ENCODE measurements at regions not wholly inside any gene's neighbourhood (a gene's known extent, or its start where the extent isn't known, plus 50 kb on each side); places are given as distances from the start of the nearest gene placed in this dataset.

GRCh38 chr7:156305351-156305750, 335.2 kb upstream of the RNF32 start:
- Histone ChIP-seq H3K27me3 (ENCODE audit: insufficient read depth, low read depth, low read length) (no peaks in the 10 kb centered on the region), H3F3A (ENCODE audit: insufficient read depth, low read length, poor library complexity, severe bottlenecking) (no peaks in the 10 kb centered on the region), H3K36me3 (ENCODE audit: insufficient read depth, low read length) (no peaks in the 10 kb centered on the region), H2AFZ (ENCODE audit: low read depth, low read length) (no peak overlapping the region), H3K9me3 (ENCODE audit: low read length) (no peaks in the 10 kb centered on the region), H3K27ac (ENCODE audit: low read length) (no peak overlapping the region), H3K4me2 (ENCODE audit: low read length) (no peak overlapping the region), H3K9me2 (ENCODE audit: insufficient read depth, low read length) (no peaks in the 10 kb centered on the region), H4K20me1 (ENCODE audit: insufficient read depth) (no peaks in the 10 kb centered on the region), H3K79me2 (replicated peaks; ENCODE audit: insufficient read depth, low read length) (no peaks in the 10 kb centered on the region), H3K4me3 (ENCODE audit: low read length) (no peak overlapping the region), H3K9ac (ENCODE audit: low read length) (no peak overlapping the region)
- no peak for TF ChIP-seq EP300 (conservative IDR thresholded peaks at IDR 0.05; ENCODE audit: poor library complexity, severe bottlenecking)

GRCh38 chr7:156282816-156283215, 357.8 kb upstream of the RNF32 start:
- Histone ChIP-seq H2AFZ (ENCODE audit: low read depth, low read length) (no peak overlapping the region), H3K79me2 (replicated peaks; ENCODE audit: insufficient read depth, low read length) (no peaks in the 10 kb centered on the region), H3K9ac (ENCODE audit: low read length) (no peak overlapping the region), H3F3A (ENCODE audit: insufficient read depth, low read length, poor library complexity, severe bottlenecking) (no peaks in the 10 kb centered on the region), H3K27me3 (ENCODE audit: insufficient read depth, low read depth, low read length) (no peaks in the 10 kb centered on the region), H3K4me3 (ENCODE audit: low read length) (no peak overlapping the region), H4K20me1 (ENCODE audit: insufficient read depth) (no peaks in the 10 kb centered on the region), H3K9me2 (ENCODE audit: insufficient read depth, low read length) (no peaks in the 10 kb centered on the region), H3K27ac (ENCODE audit: low read length) (no peak overlapping the region), H3K36me3 (ENCODE audit: insufficient read depth, low read length) (no peaks in the 10 kb centered on the region), H3K4me2 (ENCODE audit: low read length) (no peak overlapping the region), H3K9me3 (ENCODE audit: low read length) (no peaks in the 10 kb centered on the region)
- TF ChIP-seq TAF1 (IDR thresholded peaks at IDR 0.05; ENCODE audit: low read depth) (no peak), REST (IDR thresholded peaks at IDR 0.05; ENCODE audit: borderline replicate concordance) (no peak), SMC3 (conservative IDR thresholded peaks at IDR 0.05; ENCODE audit: poor library complexity) (no peak), EZH2 (IDR thresholded peaks at IDR 0.05; ENCODE audit: borderline replicate concordance, insufficient read depth, low read length, poor library complexity, severe bottlenecking) (no peak), MXI1 (conservative IDR thresholded peaks at IDR 0.05; ENCODE audit: poor library complexity, severe bottlenecking) (no peak), RAD21 (conservative IDR thresholded peaks at IDR 0.05) (no peak), CTCF (IDR thresholded peaks at IDR 0.05; ENCODE audit: poor library complexity, severe bottlenecking) (no peak), POLR2AphosphoS5 (IDR thresholded peaks at IDR 0.05) (no peak), EP300 (conservative IDR thresholded peaks at IDR 0.05; ENCODE audit: poor library complexity, severe bottlenecking) (no peak)

- Histone ChIP-seq H3K9me3 (ENCODE audit: low read length) (no peaks in the 10 kb centered on the region), H3K27ac (ENCODE audit: low read length) (no peak overlapping the region), H3K4me3 (ENCODE audit: low read length) (no peak overlapping the region), H3K9me2 (ENCODE audit: insufficient read depth, low read length) (no peaks in the 10 kb centered on the region), H4K20me1 (ENCODE audit: insufficient read depth) (no peaks in the 10 kb centered on the region), H2AFZ (ENCODE audit: low read depth, low read length) (no peak overlapping the region), H3K9ac (ENCODE audit: low read length) (no peak overlapping the region), H3K27me3 (ENCODE audit: insufficient read depth, low read depth, low read length) (no peaks in the 10 kb centered on the region), H3K36me3 (ENCODE audit: insufficient read depth, low read length) (no peaks in the 10 kb centered on the region), H3K4me2 (ENCODE audit: low read length) (no peak overlapping the region), H3K79me2 (replicated peaks; ENCODE audit: insufficient read depth, low read length) (no peaks in the 10 kb centered on the region), H3F3A (ENCODE audit: insufficient read depth, low read length, poor library complexity, severe bottlenecking) (no peaks in the 10 kb centered on the region)
- no peak for TF ChIP-seq SMC3 (conservative IDR thresholded peaks at IDR 0.05; ENCODE audit: poor library complexity)
- no peak for TF ChIP-seq REST (IDR thresholded peaks at IDR 0.05; ENCODE audit: borderline replicate concordance)
- TF ChIP-seq RAD21 (conservative IDR thresholded peaks at IDR 0.05), result no peak
- TF ChIP-seq CTCF (IDR thresholded peaks at IDR 0.05; ENCODE audit: poor library complexity, severe bottlenecking), result no peak
- TF ChIP-seq MXI1 (conservative IDR thresholded peaks at IDR 0.05; ENCODE audit: poor library complexity, severe bottlenecking), result no peak
- TF ChIP-seq EP300 (conservative IDR thresholded peaks at IDR 0.05; ENCODE audit: poor library complexity, severe bottlenecking), result no peak
- TF ChIP-seq POLR2AphosphoS5 (IDR thresholded peaks at IDR 0.05), result no peak
- no peak for TF ChIP-seq EZH2 (IDR thresholded peaks at IDR 0.05; ENCODE audit: borderline replicate concordance, insufficient read depth, low read length, poor library complexity, severe bottlenecking)
- no peak for TF ChIP-seq TAF1 (IDR thresholded peaks at IDR 0.05; ENCODE audit: low read depth)
Observed at GRCh38 chr7:156279635-156280034, 360.9 kb upstream of the RNF32 start.

All from neural cell (in vitro differentiated cells).